Epithelial cell of proximal tubule (primary cell): ENCODE measurements at regions not wholly inside any gene's neighbourhood (a gene's known extent, or its start where the extent isn't known, plus 50 kb on each side); places are given as distances from the start of the nearest gene placed in this dataset.

Experiments used
- DNase-seq: peaks from one replicate; pipeline ENCODE4 v3.0.0-alpha.2; 2011; ENCODE audit warnings: low read depth
- H3K4me3 ChIP-seq: 2 replicates; pipeline ENCODE4 v1.5.1; 2011; ENCODE audit warnings: low read depth, mild to moderate bottlenecking, low read length
- CTCF ChIP-seq: conservative IDR thresholded peaks from 2 replicates; pipeline ENCODE4 v1.5.1; 2012; ENCODE audit warnings: low read depth, mild to moderate bottlenecking, low read length

- DNase-seq, result no peak
- no peak for TF ChIP-seq CTCF
- H3K4me3 ChIP-seq, result no peak overlapping the region
These were observed 84.9 kb downstream of the IZUMO3 start for GRCh38 chr9:24460781-24461180.

GRCh38 chr9:24459953-24460352 lies 85.7 kb downstream of the IZUMO3 start:
- no peak for TF ChIP-seq CTCF
- H3K4me3 ChIP-seq, result no peak overlapping the region
- DNase-seq, result no peak

GRCh38 chr9:24451346-24451745 lies 94.4 kb downstream of the IZUMO3 start:
- no peak for DNase-seq
- H3K4me3 ChIP-seq, result no peak overlapping the region
- TF ChIP-seq CTCF, result no peak

GRCh38 chr9:24449976-24450375 lies 95.7 kb downstream of the IZUMO3 start:
- TF ChIP-seq CTCF, result no peak
- H3K4me3 ChIP-seq, result no peak overlapping the region
- DNase-seq, result no peak

GRCh38 chr9:24439456-24439855 lies 106.2 kb downstream of the IZUMO3 start:
- H3K4me3 ChIP-seq, result no peak overlapping the region
- TF ChIP-seq CTCF, result no peak
- no peak for DNase-seq

- TF ChIP-seq CTCF, result no peak
- DNase-seq, result no peak
- no peak overlapping the region for H3K4me3 ChIP-seq
These were observed 106.8 kb downstream of the IZUMO3 start for GRCh38 chr9:24438876-24439275.

- DNase-seq, result peak; percentile 32
These were observed 108.9 kb downstream of the IZUMO3 start for GRCh38 chr9:24436761-24437160.

More at GRCh38 chr9:24436761-24437160, 108.9 kb downstream of the IZUMO3 start:
- TF ChIP-seq CTCF, result no peak
- no peak overlapping the region for H3K4me3 ChIP-seq
